NCI-H2227 (cell line): ENCODE measurements at regions not wholly inside any gene's neighbourhood (a gene's known extent, or its start where the extent isn't known, plus 50 kb on each side); places are given as distances from the start of the nearest gene placed in this dataset.

Experiments used
- DNase-seq: peaks from one replicate; lab custom pipeline; 2025; ENCODE audit not compliant: unreplicated experiment; lab: John Stamatoyannopoulos, UW

GRCh38 chr5:84606784-84607183 is 222.1 kb upstream of the EDIL3 start:
- DNase-seq: no peak

DNA sequence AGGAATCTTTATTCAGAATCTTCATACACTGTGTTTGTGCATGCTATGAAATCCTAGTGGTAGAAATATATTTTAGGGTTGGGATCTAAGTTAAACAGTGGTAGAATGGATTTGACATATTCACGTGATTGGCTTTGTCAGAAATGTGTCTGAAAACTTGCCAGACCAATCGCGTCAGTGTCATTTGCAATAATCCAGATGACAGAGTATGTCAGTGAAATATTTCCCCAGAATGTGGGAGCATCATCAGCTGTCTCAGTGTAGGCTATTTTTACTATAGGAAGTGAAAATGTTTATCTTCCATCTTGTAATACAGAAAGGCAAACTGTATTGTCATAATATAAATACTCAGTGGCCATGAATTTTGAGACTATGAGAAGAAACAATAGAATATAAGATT is 220.6 kb upstream of the EDIL3 start:
- DNase-seq: no peak

- no peak for DNase-seq
These were observed 219.0 kb upstream of the EDIL3 start for GRCh38 chr5:84603568-84604185.

GRCh38 chr5:84602371-84602771 is 217.7 kb upstream of the EDIL3 start:
- no peak for DNase-seq

- no peak for DNase-seq
These were observed 215.3 kb upstream of the EDIL3 start for GRCh38 chr5:84599964-84600363.

- DNase-seq: no peak
These were observed 213.2 kb upstream of the EDIL3 start for GRCh38 chr5:84597904-84598303.

- DNase-seq: no peak
These were observed 205.9 kb upstream of the EDIL3 start for GRCh38 chr5:84590629-84591028.

- DNase-seq: no peak
These were observed 205.2 kb upstream of the EDIL3 start for GRCh38 chr5:84589926-84590325.

- no peak for DNase-seq
These were observed 200.5 kb upstream of the EDIL3 start for GRCh38 chr5:84585218-84585617.

DNA sequence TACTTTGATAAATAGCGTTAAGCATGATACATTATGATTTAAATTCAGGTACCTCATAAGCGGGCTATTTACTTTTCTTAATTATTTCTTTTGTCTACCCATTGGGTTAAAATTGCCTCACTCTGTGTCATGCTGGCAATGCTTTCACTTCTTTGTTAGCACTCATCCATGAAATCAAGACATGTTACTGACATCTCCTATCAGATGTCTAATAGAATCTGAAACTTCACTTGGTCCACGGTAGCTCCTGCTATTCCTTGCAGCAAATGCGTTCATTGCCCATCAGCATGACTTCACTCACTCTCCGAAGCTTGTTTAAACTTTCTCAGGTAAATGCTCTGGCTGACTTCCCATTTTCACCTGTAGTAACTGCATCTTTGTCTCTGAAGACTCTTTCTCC is 193.5 kb upstream of the EDIL3 start:
- DNase-seq: no peak

DNA sequence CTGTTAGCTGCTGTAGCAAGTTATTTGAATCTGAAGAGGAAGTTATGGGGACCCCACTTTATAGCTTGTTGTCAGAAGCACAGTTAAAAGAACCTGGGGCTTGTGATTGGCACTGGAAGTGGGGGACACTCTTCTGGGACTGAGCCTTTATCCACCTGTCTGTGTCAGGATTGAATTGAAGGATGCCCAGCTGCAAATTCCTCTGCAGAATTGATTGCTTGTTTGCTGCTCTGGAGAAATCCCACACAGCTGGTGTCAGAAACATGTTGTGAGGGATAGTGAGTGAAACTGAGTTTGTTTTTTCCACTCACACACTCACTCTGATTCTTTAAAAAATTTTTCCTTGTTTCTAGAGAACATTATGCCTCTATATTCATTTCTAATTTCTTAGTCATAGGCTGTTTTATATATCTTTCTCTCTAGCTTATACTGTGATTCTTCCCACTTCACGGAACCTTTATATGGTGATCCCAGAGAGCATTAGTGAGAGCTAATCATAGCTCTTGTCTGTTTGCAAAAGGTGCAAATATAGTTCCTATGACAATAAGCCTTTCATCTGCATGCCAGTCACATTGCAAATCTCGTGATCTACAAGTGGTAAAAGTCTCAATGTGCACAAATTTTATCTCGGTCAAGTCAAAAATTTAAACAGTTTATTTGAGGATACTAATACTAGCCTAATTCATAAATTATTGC is 188.5 kb upstream of the EDIL3 start:
- no peak for DNase-seq

DNA sequence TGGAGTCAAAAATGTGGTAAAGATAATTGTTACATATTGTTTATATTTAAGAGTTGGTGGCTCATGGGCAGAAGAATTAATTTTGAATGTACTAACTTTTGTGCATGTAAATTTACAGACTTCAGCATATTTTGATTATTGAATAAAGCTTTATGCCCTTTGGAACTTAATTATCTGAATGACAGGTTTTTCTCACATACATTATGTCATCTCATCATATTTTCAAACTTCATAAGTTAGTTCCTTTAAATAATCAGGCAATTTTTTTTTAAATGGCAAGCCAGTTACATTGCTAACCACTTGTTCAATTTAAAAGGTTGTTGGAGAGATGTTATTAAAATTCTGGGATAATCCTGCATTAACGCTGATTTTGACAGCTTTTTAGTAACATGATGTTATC is 184.6 kb upstream of the EDIL3 start:
- no peak for DNase-seq

DNA sequence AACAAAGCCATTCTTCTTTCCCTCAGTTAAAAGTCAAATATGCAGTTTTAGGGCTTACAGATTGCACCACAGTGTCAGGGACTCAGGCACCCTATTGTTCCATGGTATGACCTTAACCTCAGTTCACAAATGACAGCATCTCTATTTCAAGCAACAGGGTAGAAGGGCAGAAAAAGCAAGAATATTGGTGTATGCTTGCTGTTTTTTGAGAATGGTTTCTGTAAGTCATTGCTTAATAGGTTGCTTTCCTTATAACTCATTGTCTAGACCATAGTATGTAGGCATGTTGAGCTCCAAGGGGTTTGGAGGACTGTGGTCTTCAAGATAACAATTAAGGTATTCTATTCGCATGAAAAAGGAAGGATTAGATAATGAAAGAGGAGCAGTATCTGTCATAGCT is 183.5 kb upstream of the EDIL3 start:
- no peak for DNase-seq

- DNase-seq: no peak
These were observed 181.2 kb upstream of the EDIL3 start for GRCh38 chr5:84565866-84566265.

DNA sequence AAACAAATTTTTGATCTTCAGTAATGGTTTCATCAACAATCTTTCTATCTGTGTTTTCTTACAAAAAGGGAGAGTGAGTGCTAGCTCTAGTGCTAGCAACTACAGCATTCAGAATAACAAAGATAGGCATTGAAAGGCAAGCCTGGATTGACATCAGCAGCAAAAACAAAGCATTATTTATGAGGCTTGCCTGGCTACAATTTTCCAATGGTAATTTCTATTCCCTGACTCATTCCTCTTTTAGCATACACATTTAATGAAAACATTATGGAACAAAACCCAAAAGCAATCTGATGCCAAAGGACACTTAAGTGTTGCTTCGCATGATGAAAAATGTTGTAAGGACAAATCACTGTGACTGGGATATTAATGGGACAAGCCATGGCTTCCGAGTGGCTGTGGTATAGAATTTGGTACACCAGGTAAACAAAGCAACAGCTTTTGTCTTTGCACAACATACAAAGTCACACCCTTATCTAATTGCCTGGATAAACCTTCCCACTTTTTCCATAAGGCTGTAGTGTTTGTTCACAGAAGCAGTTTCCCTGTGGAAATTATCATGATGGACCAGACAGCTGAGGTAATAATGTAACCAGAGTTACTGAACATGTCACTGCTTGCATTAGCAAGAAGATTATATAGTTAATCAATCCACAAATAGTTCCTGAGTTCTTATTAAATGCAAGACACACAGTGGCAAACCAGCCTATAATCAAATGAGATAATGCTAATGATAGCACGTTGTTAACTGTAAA is 179.8 kb upstream of the EDIL3 start:
- DNase-seq: no peak

GRCh38 chr5:84550222-84550621 is 165.5 kb upstream of the EDIL3 start:
- no peak for DNase-seq

DNA sequence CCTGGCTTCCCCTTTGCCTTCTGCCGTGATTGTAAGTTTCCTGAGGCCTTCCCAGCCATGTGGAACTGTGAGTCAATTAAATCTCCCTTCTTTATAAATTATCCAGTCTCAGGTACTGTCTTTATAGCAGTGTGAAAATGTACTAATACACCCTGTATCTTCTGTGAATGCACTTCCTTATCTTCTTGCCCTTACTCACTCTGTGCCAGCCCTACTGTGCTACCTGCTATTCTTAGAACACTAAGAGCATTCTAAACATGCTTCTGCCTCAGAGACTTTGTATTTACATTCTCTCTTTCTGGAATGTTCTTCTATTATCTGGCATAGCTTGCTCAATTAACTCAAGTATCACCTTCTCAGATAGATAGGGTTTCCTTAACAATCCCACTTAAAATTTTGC is 164.4 kb upstream of the EDIL3 start:
- no peak for DNase-seq

- DNase-seq: no peak
These were observed 162.0 kb upstream of the EDIL3 start for GRCh38 chr5:84546686-84547085.

DNA sequence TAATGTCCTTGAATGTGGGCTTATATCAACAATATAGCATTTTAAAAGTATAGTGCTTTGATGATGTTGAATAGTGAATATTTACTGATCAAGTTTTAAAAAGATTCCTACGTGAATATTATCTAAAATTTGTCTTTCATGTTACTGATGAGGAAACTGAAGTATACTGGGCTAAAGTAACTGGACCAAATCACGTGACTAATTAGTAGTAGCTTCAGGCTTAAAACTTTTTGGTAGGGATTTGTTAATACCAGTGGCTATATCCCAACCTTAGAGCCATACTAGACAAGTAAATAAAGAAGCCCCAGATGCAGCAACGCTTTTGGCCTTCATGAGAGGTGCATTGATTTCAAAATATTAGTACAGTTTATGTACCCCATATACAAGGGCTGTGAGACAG is 152.1 kb upstream of the EDIL3 start:
- no peak for DNase-seq

- no peak for DNase-seq
These were observed 150.6 kb upstream of the EDIL3 start for GRCh38 chr5:84535281-84535680.

DNA sequence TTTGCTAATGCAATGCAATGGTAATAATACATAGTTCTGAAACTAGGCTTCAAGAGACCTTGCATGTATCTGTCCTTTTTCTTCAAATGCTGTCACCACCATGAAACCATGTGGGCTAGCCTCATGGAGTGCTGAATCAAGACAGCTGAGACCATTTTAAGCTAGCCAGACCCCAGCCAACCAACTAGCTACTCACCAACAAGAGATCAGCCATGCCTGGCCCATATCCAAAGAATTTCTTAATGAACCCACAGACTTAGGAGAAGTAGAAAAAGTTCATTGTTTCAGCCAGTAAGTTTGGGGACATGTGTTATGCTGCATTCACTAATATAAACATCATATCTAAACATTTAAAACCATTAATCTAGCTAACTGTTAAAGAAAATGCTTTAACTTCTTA is 139.8 kb upstream of the EDIL3 start:
- DNase-seq: no peak

DNA sequence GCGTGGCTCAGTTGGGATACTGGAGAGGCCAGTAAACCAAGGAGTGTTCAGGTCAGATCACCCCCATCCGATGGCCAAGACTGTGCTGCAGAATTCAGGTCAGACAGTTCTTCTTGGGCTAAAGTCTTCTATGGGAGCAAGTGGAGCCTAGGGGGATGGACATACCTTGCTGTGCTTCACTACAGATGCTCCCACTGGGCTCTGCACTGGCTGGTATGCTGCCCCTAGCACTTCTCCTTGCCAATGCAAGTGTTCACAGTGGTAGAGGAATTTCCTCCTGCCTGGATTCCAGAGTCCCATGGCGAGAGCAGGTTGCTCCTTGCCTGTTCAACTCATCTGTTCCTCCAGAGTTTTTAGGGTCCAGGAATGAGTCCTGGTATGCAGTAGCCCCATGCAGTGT is 134.2 kb upstream of the EDIL3 start:
- DNase-seq: no peak
